GM18520 (cell line): ENCODE measurements at regions not wholly inside any gene's neighbourhood (a gene's known extent, or its start where the extent isn't known, plus 50 kb on each side); places are given as distances from the start of the nearest gene placed in this dataset.
"Not testable (repeated sequence)": the region's sequence is repeated elsewhere in the genome, so short reads cannot be mapped to it uniquely, and the experiment has no call there.

Source experiments
- ATAC-seq: cut with Tn5 transposase; IDR thresholded peaks from one replicate; pipeline ENCODE4 v1.9.1; 2021; ENCODE audit not compliant: unreplicated experiment

- no peak for ATAC-seq
Observed at GRCh38 chr6:90463359-90463758, 123.5 kb downstream of the MAP3K7 start.

- no peak for ATAC-seq
Observed at GRCh38 chr6:90462102-90462501, 124.8 kb downstream of the MAP3K7 start.

- ATAC-seq: no peak
Observed at GRCh38 chr6:90461383-90461782, 125.5 kb downstream of the MAP3K7 start.

GRCh38 chr6:90460051-90460450, 126.8 kb downstream of the MAP3K7 start:
- ATAC-seq: no peak

- no peak for ATAC-seq
Observed at GRCh38 chr6:90459225-90459758, 127.6 kb downstream of the MAP3K7 start.

GRCh38 chr6:90458353-90459224, 128.3 kb downstream of the MAP3K7 start:
- ATAC-seq: no peak

GRCh38 chr6:90457867-90458259, 129.0 kb downstream of the MAP3K7 start:
- no peak for ATAC-seq

- not testable (repeated sequence) for ATAC-seq
Observed at GRCh38 chr6:90456997-90457866, 129.6 kb downstream of the MAP3K7 start.

- ATAC-seq: no peak
Observed at GRCh38 chr6:90456001-90456400, 130.9 kb downstream of the MAP3K7 start.

GRCh38 chr6:90454836-90455427, 131.9 kb downstream of the MAP3K7 start:
- no peak for ATAC-seq

- no peak for ATAC-seq
Observed at GRCh38 chr6:90450268-90450953, 136.5 kb downstream of the MAP3K7 start.

GRCh38 chr6:90449311-90449710, 137.6 kb downstream of the MAP3K7 start:
- no peak for ATAC-seq

- ATAC-seq: no peak
Observed at GRCh38 chr6:90448836-90449235, 138.0 kb downstream of the MAP3K7 start.

GRCh38 chr6:90446164-90446563, 140.7 kb downstream of the MAP3K7 start:
- no peak for ATAC-seq

- no peak for ATAC-seq
Observed at GRCh38 chr6:90445533-90446108, 141.3 kb downstream of the MAP3K7 start.

- ATAC-seq: no peak
Observed at GRCh38 chr6:90444160-90444714, 142.6 kb downstream of the MAP3K7 start.

GRCh38 chr6:90442366-90442765, 144.5 kb downstream of the MAP3K7 start:
- ATAC-seq: no peak

- ATAC-seq: no peak
Observed at GRCh38 chr6:90440586-90441283, 144.1 kb upstream of the BACH2 start.

GRCh38 chr6:90439586-90439985, 142.9 kb upstream of the BACH2 start:
- ATAC-seq: no peak
